KMS-11 (cell line): ENCODE measurements at regions not wholly inside any gene's neighbourhood (a gene's known extent, or its start where the extent isn't known, plus 50 kb on each side); places are given as distances from the start of the nearest gene placed in this dataset.

ENCODE experiments used
- H2AFZ ChIP-seq: fragments of 200-600 bp; sonication (generic); 2 replicates; pipeline ENCODE4 v1.6.1; 2016; ENCODE audit warnings: antibody characterized with exemption, mixed run types, low read depth
- H3K27ac ChIP-seq: fragments of 200-600 bp; sonication (generic); 2 replicates; pipeline ENCODE4 v1.6.1; 2016; ENCODE audit warnings: mild to moderate bottlenecking, mixed run types
- H3K27me3 ChIP-seq: fragments of 200-600 bp; sonication (generic); 2 replicates; pipeline ENCODE4 v1.6.1; 2017; ENCODE audit warnings: mild to moderate bottlenecking, low read depth, mixed run types, moderate library complexity; ENCODE audit not compliant: insufficient read depth
- H3K36me3 ChIP-seq: fragments of 200-600 bp; sonication (generic); 2 replicates; pipeline ENCODE4 v1.6.1; 2017; ENCODE audit warnings: mild to moderate bottlenecking, mixed run types; ENCODE audit not compliant: insufficient read depth
- H3K4me1 ChIP-seq: fragments of 200-600 bp; sonication (generic); 2 replicates; pipeline ENCODE4 v1.6.1; 2016; ENCODE audit warnings: mild to moderate bottlenecking, low read depth, mixed run types; ENCODE audit not compliant: poor library complexity, severe bottlenecking
- H3K4me2 ChIP-seq: fragments of 200-600 bp; sonication (generic); 2 replicates; pipeline ENCODE4 v1.7.0; 2016; ENCODE audit warnings: mild to moderate bottlenecking, mixed run types
- H3K4me3 ChIP-seq: fragments of 200-600 bp; sonication (generic); IDR thresholded peaks from 2 replicates; pipeline ENCODE4 v1.6.1; 2017; ENCODE audit warnings: low read depth, low read length, mixed read lengths; ENCODE audit not compliant: insufficient read depth
- H3K79me2 ChIP-seq: fragments of 200-600 bp; sonication (generic); 2 replicates; pipeline ENCODE4 v1.6.1; 2016; ENCODE audit warnings: low read depth, mixed run types; ENCODE audit not compliant: insufficient read depth
- H3K9ac ChIP-seq: fragments of 200-600 bp; sonication (generic); 2 replicates; pipeline ENCODE4 v1.6.1; 2016; ENCODE audit warnings: mild to moderate bottlenecking, mixed run types
- H4K20me1 ChIP-seq: fragments of 200-600 bp; sonication (generic); 2 replicates; pipeline ENCODE4 v1.6.1; 2016; ENCODE audit warnings: mild to moderate bottlenecking, mixed run types; ENCODE audit not compliant: insufficient read depth
- TF ChIP-seq, protein P1 (sequence below): fragments of 200-600 bp; sonication (generic); conservative IDR thresholded peaks from 2 replicates; pipeline ENCODE4 v1.6.1; 2017; ENCODE audit warnings: low read depth, mild to moderate bottlenecking, antibody characterized with exemption, low read length, moderate library complexity, mixed read lengths

DNA sequence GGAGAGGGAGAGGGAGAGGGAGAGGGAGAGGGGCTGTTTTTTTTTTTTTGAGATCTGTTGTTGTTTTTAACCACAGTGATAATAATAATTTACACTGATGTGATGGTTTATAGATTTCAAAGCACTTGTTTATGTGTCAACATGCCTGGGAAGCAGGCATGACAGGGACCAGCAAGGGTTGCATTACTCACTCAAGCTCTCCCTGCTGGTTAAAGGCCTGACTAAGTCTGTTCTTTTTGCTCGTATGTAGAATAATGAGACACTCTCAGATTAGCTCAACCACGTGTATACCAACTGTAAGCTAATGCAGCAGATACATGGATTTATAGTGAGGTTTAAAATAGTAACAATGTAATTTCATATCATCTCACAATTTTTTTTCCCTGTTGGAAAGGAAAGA is 134.6 kb upstream of the BOD1L1 start:
- H3K27me3 ChIP-seq = no peaks in the 10 kb centered on the region
- H3K36me3 ChIP-seq = no peaks in the 10 kb centered on the region
- no peak overlapping the region for H3K4me3 ChIP-seq
- no peaks in the 10 kb centered on the region for H4K20me1 ChIP-seq
- no peak overlapping the region for H3K4me2 ChIP-seq
- H3K4me1 ChIP-seq = no peaks in the 10 kb centered on the region
- H3K9ac ChIP-seq = no peak overlapping the region
- H3K79me2 ChIP-seq = no peaks in the 10 kb centered on the region
- no peak overlapping the region for H3K27ac ChIP-seq
- TF ChIP-seq, protein P1, sequence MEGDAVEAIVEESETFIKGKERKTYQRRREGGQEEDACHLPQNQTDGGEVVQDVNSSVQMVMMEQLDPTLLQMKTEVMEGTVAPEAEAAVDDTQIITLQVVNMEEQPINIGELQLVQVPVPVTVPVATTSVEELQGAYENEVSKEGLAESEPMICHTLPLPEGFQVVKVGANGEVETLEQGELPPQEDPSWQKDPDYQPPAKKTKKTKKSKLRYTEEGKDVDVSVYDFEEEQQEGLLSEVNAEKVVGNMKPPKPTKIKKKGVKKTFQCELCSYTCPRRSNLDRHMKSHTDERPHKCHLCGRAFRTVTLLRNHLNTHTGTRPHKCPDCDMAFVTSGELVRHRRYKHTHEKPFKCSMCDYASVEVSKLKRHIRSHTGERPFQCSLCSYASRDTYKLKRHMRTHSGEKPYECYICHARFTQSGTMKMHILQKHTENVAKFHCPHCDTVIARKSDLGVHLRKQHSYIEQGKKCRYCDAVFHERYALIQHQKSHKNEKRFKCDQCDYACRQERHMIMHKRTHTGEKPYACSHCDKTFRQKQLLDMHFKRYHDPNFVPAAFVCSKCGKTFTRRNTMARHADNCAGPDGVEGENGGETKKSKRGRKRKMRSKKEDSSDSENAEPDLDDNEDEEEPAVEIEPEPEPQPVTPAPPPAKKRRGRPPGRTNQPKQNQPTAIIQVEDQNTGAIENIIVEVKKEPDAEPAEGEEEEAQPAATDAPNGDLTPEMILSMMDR = no peak
- no peak overlapping the region for H2AFZ ChIP-seq

DNA sequence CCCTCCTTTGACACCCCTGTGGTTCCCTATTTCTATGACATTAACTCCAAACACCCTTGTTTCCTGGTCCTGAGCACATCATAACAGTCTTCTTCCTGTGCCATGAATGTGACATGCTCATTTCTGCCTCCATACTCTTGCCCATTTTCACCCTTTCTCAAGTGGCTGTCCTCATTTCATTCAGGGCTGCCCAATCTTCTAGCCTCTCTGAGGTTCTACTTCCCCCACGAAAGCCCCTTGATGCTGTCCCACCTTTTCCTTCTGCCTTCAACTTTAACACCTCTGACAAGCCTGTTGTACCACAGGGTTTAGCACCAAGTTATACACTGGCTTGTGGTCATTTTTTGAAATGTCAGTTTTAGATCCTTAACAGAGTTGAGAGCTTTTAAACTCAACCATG is 136.2 kb upstream of the BOD1L1 start:
- Histone ChIP-seq H3K4me2 (no peak overlapping the region), H3K27me3 (no peaks in the 10 kb centered on the region), H3K4me3 (no peak overlapping the region), H3K4me1 (no peaks in the 10 kb centered on the region), H3K27ac (no peak overlapping the region), H4K20me1 (no peaks in the 10 kb centered on the region), H3K79me2 (no peaks in the 10 kb centered on the region), H3K36me3 (no peaks in the 10 kb centered on the region), H3K9ac (no peak overlapping the region), H2AFZ (no peak overlapping the region)
- TF ChIP-seq, protein P1 = no peak

DNA sequence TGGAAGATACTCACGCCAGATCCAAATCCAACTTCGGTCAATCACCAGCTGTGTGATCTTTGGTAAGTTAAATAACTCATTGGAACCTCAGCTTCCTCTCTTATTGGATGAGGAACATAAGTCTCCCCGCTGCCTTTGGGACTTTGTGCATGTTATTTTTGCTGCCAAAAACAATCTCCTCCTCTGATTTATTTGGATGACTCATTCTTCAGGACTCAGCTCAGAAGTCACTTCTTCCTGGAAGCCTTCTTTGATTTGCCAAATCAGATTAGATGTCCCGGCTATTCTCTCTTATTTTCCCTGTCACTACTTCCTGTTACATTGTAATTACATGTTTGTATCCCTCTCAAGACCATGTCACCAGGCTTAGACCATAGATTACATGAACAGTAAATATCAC is 138.0 kb upstream of the BOD1L1 start:
- TF ChIP-seq, protein P1 = no peak
- H3K4me3 ChIP-seq = no peak overlapping the region
- H4K20me1 ChIP-seq = no peaks in the 10 kb centered on the region
- no peaks in the 10 kb centered on the region for H3K36me3 ChIP-seq
- no peak overlapping the region for H3K9ac ChIP-seq
- H3K79me2 ChIP-seq = no peaks in the 10 kb centered on the region
- no peaks in the 10 kb centered on the region for H3K27me3 ChIP-seq
- H3K4me1 ChIP-seq = no peaks in the 10 kb centered on the region
- no peak overlapping the region for H2AFZ ChIP-seq
- no peak overlapping the region for H3K4me2 ChIP-seq
- H3K27ac ChIP-seq = no peak overlapping the region

DNA sequence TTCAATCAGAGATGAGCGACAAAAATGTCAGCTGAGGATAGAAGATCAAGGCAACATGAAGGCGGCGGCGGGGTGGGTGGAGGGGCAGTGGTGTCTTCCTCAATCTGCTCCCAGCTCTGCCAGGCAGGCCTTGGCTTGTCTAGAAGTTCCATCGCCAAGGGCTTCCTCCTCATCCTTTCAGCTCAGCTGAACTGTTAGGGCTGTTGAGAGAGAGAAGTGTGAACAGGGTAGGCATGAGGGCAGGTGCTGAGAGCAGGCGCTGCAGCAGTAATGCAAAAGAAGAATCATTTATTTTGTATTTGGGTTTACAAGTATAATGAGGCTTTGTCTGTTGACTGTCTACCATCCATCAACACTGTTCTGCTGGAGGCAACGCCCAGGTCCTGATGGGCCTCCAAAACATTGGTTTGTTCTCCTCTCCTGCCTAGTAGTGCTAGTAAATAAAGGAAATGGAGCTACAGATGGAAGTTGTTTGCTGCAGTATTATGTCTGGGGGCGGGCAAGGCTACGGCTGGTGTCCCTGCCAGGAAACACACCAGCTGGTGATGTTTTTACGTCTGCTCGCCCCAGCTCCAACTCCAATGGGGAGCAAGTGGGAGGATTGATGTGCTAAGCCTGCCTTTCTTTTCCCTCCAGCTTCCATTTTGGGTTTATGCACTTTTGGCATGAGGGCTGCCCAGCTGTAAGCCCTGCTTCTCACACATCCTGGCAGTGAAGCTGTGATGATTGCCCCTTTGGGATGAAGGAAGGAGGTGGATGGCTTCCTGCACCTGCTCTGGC is 139.4 kb upstream of the BOD1L1 start:
- Histone ChIP-seq H3K4me3 (no peak overlapping the region), H2AFZ (no peak overlapping the region), H3K36me3 (no peaks in the 10 kb centered on the region), H3K27me3 (no peaks in the 10 kb centered on the region), H3K4me2 (no peak overlapping the region), H3K27ac (no peak overlapping the region), H4K20me1 (no peaks in the 10 kb centered on the region), H3K4me1 (no peaks in the 10 kb centered on the region), H3K79me2 (no peaks in the 10 kb centered on the region), H3K9ac (no peak overlapping the region)
- TF ChIP-seq, protein P1 = no peak
